A673 (cell line): ENCODE measurements at regions not wholly inside any gene's neighbourhood (a gene's known extent, or its start where the extent isn't known, plus 50 kb on each side); places are given as distances from the start of the nearest gene placed in this dataset.

Source experiments
- CTCF ChIP-seq: fragments of 300-800, 200-600 bp; sonication (generic); conservative IDR thresholded peaks from 2 replicates; pipeline ENCODE4 v1.5.1; 2017; ENCODE audit warnings: low read depth, mild to moderate bottlenecking, antibody characterized with exemption, low read length, moderate library complexity, mixed read lengths
- EZH2 ChIP-seq: fragments of 200-600 bp; sonication (generic); IDR thresholded peaks from 2 replicates; pipeline ENCODE4 v1.6.1; 2017; ENCODE audit warnings: borderline replicate concordance, low read depth, mild to moderate bottlenecking, mixed read lengths, antibody characterized with exemption, low read length; ENCODE audit not compliant: poor library complexity, severe bottlenecking

GRCh38 chr3:189049458-189050236 is 122.1 kb upstream of the TPRG1 start:
- TF ChIP-seq CTCF (peak; percentile 46), EZH2 (no peak)
